Smooth muscle cell (in vitro differentiated cells): ENCODE measurements at regions not wholly inside any gene's neighbourhood (a gene's known extent, or its start where the extent isn't known, plus 50 kb on each side); places are given as distances from the start of the nearest gene placed in this dataset.

Experiments used
- DNase-seq: peaks from one replicate; lab custom pipeline; 2025; ENCODE audit not compliant: unreplicated experiment; lab: John Stamatoyannopoulos, UW
- H2AFZ ChIP-seq: fragments of 200-600 bp; sonication (generic); 2 replicates; pipeline ENCODE4 v1.6.0; 2016; ENCODE audit warnings: antibody characterized with exemption, low read depth, mild to moderate bottlenecking
- H3F3A ChIP-seq: fragments of 200-600 bp; sonication (generic); 2 replicates; pipeline ENCODE4 v1.6.0; 2017; ENCODE audit warnings: antibody characterized with exemption, low read depth
- H3K27ac ChIP-seq: fragments of 200-600 bp; sonication (generic); 2 replicates; pipeline ENCODE4 v1.5.1; 2016; ENCODE audit warnings: low read depth, mild to moderate bottlenecking
- H3K27me3 ChIP-seq: fragments of 200-600 bp; sonication (generic); 2 replicates; pipeline ENCODE4 v1.6.1; 2016; ENCODE audit warnings: low read depth, mild to moderate bottlenecking
- H3K36me3 ChIP-seq: fragments of 200-600 bp; sonication (generic); 2 replicates; pipeline ENCODE4 v1.5.1; 2016; ENCODE audit warnings: low read depth
- H3K4me1 ChIP-seq: fragments of 200-600 bp; sonication (generic); 2 replicates; pipeline ENCODE4 v1.5.1; 2016; ENCODE audit warnings: low read depth
- H3K4me2 ChIP-seq: fragments of 200-600 bp; sonication (generic); 2 replicates; pipeline ENCODE4 v1.6.0; 2016; ENCODE audit warnings: mild to moderate bottlenecking
- H3K4me3 ChIP-seq: fragments of 200-600 bp; sonication (generic); 2 replicates; pipeline ENCODE4 v1.5.1; 2016; ENCODE audit warnings: mild to moderate bottlenecking
- H3K79me2 ChIP-seq: fragments of 200-600 bp; sonication (generic); 2 replicates; pipeline ENCODE4 v1.6.0; 2016; ENCODE audit warnings: low read depth, mild to moderate bottlenecking
- H3K9ac ChIP-seq: fragments of 200-600 bp; sonication (generic); 2 replicates; pipeline ENCODE4 v1.6.0; 2016; ENCODE audit warnings: low read depth
- H3K9me3 ChIP-seq: fragments of 200-600 bp; sonication (generic); replicated peaks from 2 replicates; pipeline ENCODE4 v1.5.1; 2016; ENCODE audit warnings: low read depth
- H4K20me1 ChIP-seq: fragments of 200-600 bp; sonication (generic); 2 replicates; pipeline ENCODE4 v1.6.0; 2016; ENCODE audit warnings: low read depth
- WGBS: methylation state at CpG from one replicate; pipeline ENCODE4 v1.1.7; 2016; ENCODE audit warnings: low lambda C conversion rate; 5-methylcytosine and 5-hydroxymethylcytosine counted together
- TF ChIP-seq, protein P1 (sequence below): fragments of 200-600 bp; sonication (generic); IDR thresholded peaks from 2 replicates; pipeline ENCODE4 v1.5.1; 2017; ENCODE audit warnings: borderline replicate concordance, mild to moderate bottlenecking, antibody characterized with exemption; ENCODE audit not compliant: insufficient read depth, poor library complexity, severe bottlenecking

DNA sequence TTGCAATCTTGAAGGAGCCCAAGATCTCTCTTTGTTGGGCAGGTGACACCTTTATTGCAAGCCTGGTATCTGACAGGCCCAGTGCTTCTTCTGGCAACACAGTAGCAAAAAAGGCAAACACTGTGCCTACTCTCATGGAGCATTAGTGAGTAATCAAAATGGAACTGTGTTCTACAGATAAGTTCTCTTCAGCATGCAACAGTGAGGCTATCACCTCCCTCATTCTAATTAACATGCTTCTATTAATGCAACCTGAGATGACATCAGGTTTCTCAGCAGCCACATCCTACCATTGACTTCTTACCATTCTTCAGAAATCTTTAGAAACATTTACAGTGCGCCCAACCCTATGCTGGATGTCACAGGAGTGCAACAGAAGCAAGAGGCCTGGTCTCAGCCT lies 77.9 kb upstream of the KCNMA1 start:
- peaks cover 13% of the 10 kb centered on the region for H3K4me1 ChIP-seq
- H3K4me2 ChIP-seq, result no peak overlapping the region
- no peaks in the 10 kb centered on the region for H3K79me2 ChIP-seq
- H3K4me3 ChIP-seq, result no peak overlapping the region
- no peaks in the 10 kb centered on the region for H4K20me1 ChIP-seq
- DNase-seq, result no peak
- H3K9ac ChIP-seq, result no peak overlapping the region
- no peak overlapping the region for H3K27ac ChIP-seq
- H2AFZ ChIP-seq, result no peak overlapping the region
- H3K9me3 ChIP-seq, result no peaks in the 10 kb centered on the region
- WGBS, result 100% methylated on average over 1 of the region's 1 CpG
- TF ChIP-seq, protein P1, sequence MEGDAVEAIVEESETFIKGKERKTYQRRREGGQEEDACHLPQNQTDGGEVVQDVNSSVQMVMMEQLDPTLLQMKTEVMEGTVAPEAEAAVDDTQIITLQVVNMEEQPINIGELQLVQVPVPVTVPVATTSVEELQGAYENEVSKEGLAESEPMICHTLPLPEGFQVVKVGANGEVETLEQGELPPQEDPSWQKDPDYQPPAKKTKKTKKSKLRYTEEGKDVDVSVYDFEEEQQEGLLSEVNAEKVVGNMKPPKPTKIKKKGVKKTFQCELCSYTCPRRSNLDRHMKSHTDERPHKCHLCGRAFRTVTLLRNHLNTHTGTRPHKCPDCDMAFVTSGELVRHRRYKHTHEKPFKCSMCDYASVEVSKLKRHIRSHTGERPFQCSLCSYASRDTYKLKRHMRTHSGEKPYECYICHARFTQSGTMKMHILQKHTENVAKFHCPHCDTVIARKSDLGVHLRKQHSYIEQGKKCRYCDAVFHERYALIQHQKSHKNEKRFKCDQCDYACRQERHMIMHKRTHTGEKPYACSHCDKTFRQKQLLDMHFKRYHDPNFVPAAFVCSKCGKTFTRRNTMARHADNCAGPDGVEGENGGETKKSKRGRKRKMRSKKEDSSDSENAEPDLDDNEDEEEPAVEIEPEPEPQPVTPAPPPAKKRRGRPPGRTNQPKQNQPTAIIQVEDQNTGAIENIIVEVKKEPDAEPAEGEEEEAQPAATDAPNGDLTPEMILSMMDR, result no peak
- no peaks in the 10 kb centered on the region for H3K36me3 ChIP-seq
- no peaks in the 10 kb centered on the region for H3K27me3 ChIP-seq
- peaks cover 2% of the 10 kb centered on the region for H3F3A ChIP-seq

DNA sequence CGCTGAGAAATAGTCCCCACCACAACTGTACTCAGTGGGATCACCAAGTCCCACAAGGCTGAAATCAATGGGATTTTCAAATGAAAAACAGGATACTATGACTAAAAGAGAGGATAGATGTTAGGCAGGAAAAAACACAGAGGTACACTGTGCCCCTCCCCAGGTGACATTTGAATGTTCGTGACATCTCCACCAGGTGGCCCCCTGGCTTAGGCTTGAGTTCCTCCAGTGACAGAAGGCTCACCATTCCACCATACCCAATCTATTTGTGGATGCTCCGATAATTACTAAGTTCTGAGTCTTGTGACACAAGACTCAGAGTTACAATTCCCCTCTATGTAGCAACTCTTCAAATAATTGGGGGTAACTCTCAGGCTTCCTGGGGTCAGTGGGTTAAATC lies 77.5 kb upstream of the KCNMA1 start:
- WGBS, result 85% methylated on average over 3 of the region's 3 CpGs
- peaks cover 13% of the 10 kb centered on the region for H3K4me1 ChIP-seq
- H2AFZ ChIP-seq, result no peak overlapping the region
- no peaks in the 10 kb centered on the region for H3K79me2 ChIP-seq
- H3K27ac ChIP-seq, result no peak overlapping the region
- no peak overlapping the region for H3K4me3 ChIP-seq
- H3K9me3 ChIP-seq, result no peaks in the 10 kb centered on the region
- H3K36me3 ChIP-seq, result no peaks in the 10 kb centered on the region
- TF ChIP-seq, protein P1, result no peak
- no peak for DNase-seq
- H3F3A ChIP-seq, result peaks cover 2% of the 10 kb centered on the region
- H3K9ac ChIP-seq, result no peak overlapping the region
- H3K27me3 ChIP-seq, result no peaks in the 10 kb centered on the region
- no peaks in the 10 kb centered on the region for H4K20me1 ChIP-seq
- no peak overlapping the region for H3K4me2 ChIP-seq

DNA sequence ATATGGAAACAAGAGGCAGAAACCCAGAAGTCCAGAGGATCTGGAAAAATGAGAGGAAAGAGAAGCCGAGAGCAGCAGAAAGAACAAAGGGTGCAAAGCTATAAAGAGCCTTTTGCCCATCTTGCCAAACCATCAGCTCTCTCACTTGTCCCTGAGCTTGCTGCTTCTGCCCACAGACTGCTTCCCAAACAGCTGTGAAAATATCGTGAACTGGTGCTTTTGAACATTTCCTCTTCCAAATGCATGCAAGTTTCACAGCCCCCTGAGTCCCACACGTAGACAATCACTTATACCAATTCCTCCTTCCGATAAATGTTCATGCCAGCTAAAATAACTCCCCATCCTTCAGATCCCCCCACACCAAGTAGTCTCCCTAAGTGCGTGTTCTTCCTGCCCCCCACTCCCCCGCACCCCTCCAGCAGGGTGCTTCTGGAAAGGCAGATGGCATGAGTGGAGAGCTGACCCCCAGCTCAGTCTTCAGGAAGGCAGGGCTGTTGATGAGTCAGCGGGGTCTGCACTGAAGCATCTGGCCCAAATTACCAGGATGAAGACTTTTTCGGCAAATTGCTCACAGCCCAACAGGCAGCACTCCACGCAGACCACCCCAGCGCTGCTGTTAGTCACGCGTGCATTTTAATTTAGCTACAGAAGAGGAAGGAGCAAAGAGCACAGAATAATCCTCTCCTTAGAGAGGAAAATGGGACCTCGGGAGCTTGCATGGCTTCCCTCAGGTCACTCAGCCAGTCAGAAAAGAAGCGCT lies 76.1 kb upstream of the KCNMA1 start:
- Histone ChIP-seq H2AFZ (no peak overlapping the region), H3K4me1 (peaks cover 13% of the 10 kb centered on the region), H3K79me2 (no peaks in the 10 kb centered on the region), H3K36me3 (no peaks in the 10 kb centered on the region), H3K4me2 (peak overlapping the region; percentile 72), H3K4me3 (no peak overlapping the region), H3K27me3 (no peaks in the 10 kb centered on the region), H3K9ac (no peak overlapping the region), H3K9me3 (no peaks in the 10 kb centered on the region), H3F3A (peaks cover 2% of the 10 kb centered on the region), H4K20me1 (no peaks in the 10 kb centered on the region), H3K27ac (no peak overlapping the region)
- TF ChIP-seq, protein P1, result no peak
- DNase-seq, result no peak
- WGBS, result 46% methylated on average over 14 of the region's 14 CpGs

DNA sequence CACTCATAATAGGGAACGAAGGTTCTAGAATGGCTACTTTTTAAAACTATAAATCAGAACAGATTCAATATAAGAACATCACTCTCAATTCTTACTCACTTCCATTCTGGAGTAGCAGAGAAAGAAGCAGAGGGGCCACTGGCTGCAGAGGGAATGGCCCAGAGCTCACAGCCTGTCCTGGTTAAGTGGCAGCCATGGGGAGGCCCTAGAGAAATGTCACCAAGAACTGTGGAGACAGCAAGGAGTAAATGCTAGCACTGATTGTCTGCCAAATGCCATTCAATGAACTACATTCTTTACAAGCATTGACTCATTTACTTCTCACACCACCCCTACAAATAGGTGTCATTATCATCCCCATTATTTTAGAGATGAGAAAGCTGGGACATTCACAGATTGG lies 74.6 kb upstream of the KCNMA1 start:
- Histone ChIP-seq H3K9ac (no peak overlapping the region), H3K36me3 (no peaks in the 10 kb centered on the region), H3K9me3 (no peaks in the 10 kb centered on the region), H3F3A (peaks cover 2% of the 10 kb centered on the region), H3K27ac (no peak overlapping the region), H2AFZ (no peak overlapping the region), H3K4me2 (no peak overlapping the region), H3K4me1 (peaks cover 13% of the 10 kb centered on the region), H3K27me3 (no peaks in the 10 kb centered on the region), H4K20me1 (no peaks in the 10 kb centered on the region), H3K79me2 (no peaks in the 10 kb centered on the region), H3K4me3 (no peak overlapping the region)
- WGBS, result 95% methylated on average over 1 of the region's 1 CpG
- TF ChIP-seq, protein P1, result no peak
- DNase-seq, result no peak
